ENCODE measurements at regions not wholly inside any gene's neighbourhood (a gene's known extent, or its start where the extent isn't known, plus 50 kb on each side); places are given as distances from the start of the nearest gene placed in this dataset.

- Histone ChIP-seq H3K36me3 (ENCODE audit: control insufficient read depth, insufficient read depth, low read length) (no peaks in the 10 kb centered on the region), H3K4me3 (replicated peaks; ENCODE audit: low read depth, low read length) (no peak overlapping the region), H3K27me3 (replicated peaks; ENCODE audit: control insufficient read depth, insufficient read depth, low read length) (no peaks in the 10 kb centered on the region)
- no peak for TF ChIP-seq CTCF (IDR thresholded peaks at IDR 0.05; ENCODE audit: insufficient read depth, low read length, poor library complexity, severe bottlenecking)
- no peak for DNase-seq (ENCODE audit: extremely low read depth, insufficient read length)
Measured at GRCh38 chr2:164439885-164440284, 181.4 kb downstream of the GRB14 start.

GRCh38 chr2:164439235-164439634 is 182.0 kb downstream of the GRB14 start:
- no peaks in the 10 kb centered on the region for H3K27me3 ChIP-seq (replicated peaks; ENCODE audit: control insufficient read depth, insufficient read depth, low read length)
- no peaks in the 10 kb centered on the region for H3K36me3 ChIP-seq (ENCODE audit: control insufficient read depth, insufficient read depth, low read length)
- no peak overlapping the region for H3K4me3 ChIP-seq (replicated peaks; ENCODE audit: low read depth, low read length)
- DNase-seq (ENCODE audit: extremely low read depth, insufficient read length) = no peak
- TF ChIP-seq CTCF (IDR thresholded peaks at IDR 0.05; ENCODE audit: insufficient read depth, low read length, poor library complexity, severe bottlenecking) = no peak

DNA sequence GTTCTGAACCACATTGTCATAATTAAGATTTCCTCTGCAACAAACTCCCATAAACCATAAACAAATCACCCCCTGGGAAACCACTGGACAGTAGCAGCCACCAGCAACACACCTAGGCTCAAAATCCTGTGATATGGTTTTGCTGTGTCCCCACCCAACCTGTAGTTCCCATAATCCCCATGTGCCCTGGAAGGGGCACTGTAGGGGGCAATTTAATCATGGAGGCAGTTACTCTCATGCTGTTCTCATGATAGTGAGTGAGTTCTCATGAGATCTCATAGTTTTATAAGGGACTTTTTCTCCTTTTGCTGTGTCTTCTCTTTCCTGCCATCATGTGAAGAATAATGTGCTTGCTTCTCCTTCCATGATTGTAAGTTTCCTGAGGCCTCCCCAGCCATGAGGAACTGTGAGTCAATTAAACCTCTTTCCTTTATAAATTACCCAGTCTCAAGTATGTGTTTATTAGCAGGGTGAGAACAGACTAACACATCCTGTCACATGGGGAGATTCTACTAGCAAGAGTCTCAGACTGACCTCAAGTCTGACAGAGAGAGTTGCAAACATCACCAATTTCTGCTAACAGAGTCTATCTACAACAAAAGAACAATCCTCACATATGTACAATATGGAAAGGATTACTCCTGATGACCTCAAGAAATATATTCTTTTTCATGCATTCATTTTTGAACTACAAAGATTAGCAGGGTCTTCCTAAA is 182.6 kb downstream of the GRB14 start:
- Histone ChIP-seq H3K4me3 (replicated peaks; ENCODE audit: low read depth, low read length) (no peak overlapping the region), H3K36me3 (ENCODE audit: control insufficient read depth, insufficient read depth, low read length) (no peaks in the 10 kb centered on the region), H3K27me3 (replicated peaks; ENCODE audit: control insufficient read depth, insufficient read depth, low read length) (no peaks in the 10 kb centered on the region)
- TF ChIP-seq CTCF (IDR thresholded peaks at IDR 0.05; ENCODE audit: insufficient read depth, low read length, poor library complexity, severe bottlenecking) = no peak
- DNase-seq (ENCODE audit: extremely low read depth, insufficient read length) = no peak

- no peak for DNase-seq (ENCODE audit: extremely low read depth, insufficient read length)
- H3K4me3 ChIP-seq (replicated peaks; ENCODE audit: low read depth, low read length) = no peak overlapping the region
- H3K36me3 ChIP-seq (ENCODE audit: control insufficient read depth, insufficient read depth, low read length) = no peaks in the 10 kb centered on the region
- no peaks in the 10 kb centered on the region for H3K27me3 ChIP-seq (replicated peaks; ENCODE audit: control insufficient read depth, insufficient read depth, low read length)
- TF ChIP-seq CTCF (IDR thresholded peaks at IDR 0.05; ENCODE audit: insufficient read depth, low read length, poor library complexity, severe bottlenecking) = no peak
Measured at GRCh38 chr2:164436131-164436530, 185.2 kb downstream of the GRB14 start.

- Histone ChIP-seq H3K36me3 (ENCODE audit: control insufficient read depth, insufficient read depth, low read length) (no peaks in the 10 kb centered on the region), H3K27me3 (replicated peaks; ENCODE audit: control insufficient read depth, insufficient read depth, low read length) (no peaks in the 10 kb centered on the region), H3K4me3 (replicated peaks; ENCODE audit: low read depth, low read length) (no peak overlapping the region)
- DNase-seq (ENCODE audit: extremely low read depth, insufficient read length) = no peak
- peak; percentile 62 for TF ChIP-seq CTCF (IDR thresholded peaks at IDR 0.05; ENCODE audit: insufficient read depth, low read length, poor library complexity, severe bottlenecking)
Measured at GRCh38 chr2:164430166-164430783, 191.0 kb downstream of the GRB14 start.

Data from GM06990 (cell line).